Stimulated activated naive CD8-positive, alpha-beta T cell treated with anti-CD3 and anti-CD28 coated beads, Interleukin-15, Interleukin-2, amounts not matched to agents 100 ng/mL and 50 ng/mL, for 24 hours (primary cell): ENCODE measurements at regions not wholly inside any gene's neighbourhood (a gene's known extent, or its start where the extent isn't known, plus 50 kb on each side); places are given as distances from the start of the nearest gene placed in this dataset.
A peak's percentile ranks its signal among the peaks of the same experiment; 100 is the strongest.
"Not testable (repeated sequence)": the region's sequence is repeated elsewhere in the genome, so short reads cannot be mapped to it uniquely, and the experiment has no call there.

ENCODE experiments used
- H3K27ac Mint-ChIP-seq: one replicate; pipeline ENCODE4 v1.8.0; 2021; ENCODE audit warnings: mild to moderate bottlenecking, mixed read lengths
- H3K27me3 Mint-ChIP-seq: one replicate; pipeline ENCODE4 v1.8.0; 2021; ENCODE audit warnings: mixed read lengths
- H3K36me3 Mint-ChIP-seq: one replicate; pipeline ENCODE4 v1.8.0; 2021; ENCODE audit warnings: low read depth, mixed read lengths
- H3K4me1 Mint-ChIP-seq: one replicate; pipeline ENCODE4 v1.8.0; 2021; ENCODE audit warnings: low read depth, mixed read lengths
- H3K4me3 Mint-ChIP-seq: one replicate; pipeline ENCODE4 v1.8.0; 2021; ENCODE audit warnings: mild to moderate bottlenecking, mixed read lengths
- H3K9me3 Mint-ChIP-seq: one replicate; pipeline ENCODE4 v1.8.0; 2021; ENCODE audit warnings: mixed read lengths

- not testable (repeated sequence) for H3K4me3 Mint-ChIP-seq, H3K36me3 Mint-ChIP-seq
Observed at GRCh38 chr15:85283815-85284214, 96.6 kb upstream of the AKAP13 start.

GRCh38 chr15:85284497-85284896 lies 95.9 kb upstream of the AKAP13 start:
- peaks cover 5% of the 10 kb centered on the region for H3K27me3 Mint-ChIP-seq
- no peak overlapping the region for H3K4me3 Mint-ChIP-seq
- H3K9me3 Mint-ChIP-seq: no peaks in the 10 kb centered on the region
- no peak overlapping the region for H3K27ac Mint-ChIP-seq
- no peaks in the 10 kb centered on the region for H3K36me3 Mint-ChIP-seq
- peaks cover 2% of the 10 kb centered on the region for H3K4me1 Mint-ChIP-seq

More at GRCh38 chr15:85283815-85284214, 96.6 kb upstream of the AKAP13 start:
- not testable (repeated sequence) for H3K9me3 Mint-ChIP-seq, H3K4me1 Mint-ChIP-seq, H3K27me3 Mint-ChIP-seq, H3K27ac Mint-ChIP-seq

- Mint-ChIP-seq H3K36me3 (no peaks in the 10 kb centered on the region), H3K27me3 (peaks cover 24% of the 10 kb centered on the region), H3K27ac (no peak overlapping the region), H3K9me3 (no peaks in the 10 kb centered on the region), H3K4me3 (no peak overlapping the region), H3K4me1 (no peaks in the 10 kb centered on the region)
Observed at GRCh38 chr15:85289677-85290365, 90.6 kb upstream of the AKAP13 start.

GRCh38 chr15:85292583-85292982 lies 87.8 kb upstream of the AKAP13 start:
- H3K4me3 Mint-ChIP-seq, H3K36me3 Mint-ChIP-seq, H3K9me3 Mint-ChIP-seq, H3K27ac Mint-ChIP-seq: not testable (repeated sequence)
- peaks cover 14% of the 10 kb centered on the region for H3K4me1 Mint-ChIP-seq
- peaks cover 24% of the 10 kb centered on the region for H3K27me3 Mint-ChIP-seq

- Mint-ChIP-seq H3K27me3 (peaks cover 1% of the 10 kb centered on the region), H3K36me3 (no peaks in the 10 kb centered on the region), H3K4me3 (peak overlapping the region; percentile 50), H3K27ac (no peak overlapping the region), H3K4me1 (peaks cover 17% of the 10 kb centered on the region), H3K9me3 (no peaks in the 10 kb centered on the region)
Observed at GRCh38 chr15:85296615-85297402, 83.6 kb upstream of the AKAP13 start.

- H3K36me3 Mint-ChIP-seq: no peaks in the 10 kb centered on the region
- no peak overlapping the region for H3K4me3 Mint-ChIP-seq
- peaks cover 24% of the 10 kb centered on the region for H3K4me1 Mint-ChIP-seq
- H3K27me3 Mint-ChIP-seq: no peaks in the 10 kb centered on the region
- no peaks in the 10 kb centered on the region for H3K9me3 Mint-ChIP-seq
- no peak overlapping the region for H3K27ac Mint-ChIP-seq
Observed at GRCh38 chr15:85297537-85297936, 82.9 kb upstream of the AKAP13 start.

- Mint-ChIP-seq H3K9me3 (no peaks in the 10 kb centered on the region), H3K36me3 (no peaks in the 10 kb centered on the region), H3K4me3 (no peak overlapping the region), H3K27ac (no peak overlapping the region), H3K4me1 (peaks cover 25% of the 10 kb centered on the region), H3K27me3 (no peaks in the 10 kb centered on the region)
Observed at GRCh38 chr15:85298366-85298765, 82.0 kb upstream of the AKAP13 start.

GRCh38 chr15:85298941-85299340 lies 81.5 kb upstream of the AKAP13 start:
- H3K4me1 Mint-ChIP-seq: peaks cover 25% of the 10 kb centered on the region
- H3K36me3 Mint-ChIP-seq: no peaks in the 10 kb centered on the region
- H3K9me3 Mint-ChIP-seq: no peaks in the 10 kb centered on the region
- no peak overlapping the region for H3K27ac Mint-ChIP-seq
- no peak overlapping the region for H3K4me3 Mint-ChIP-seq
- H3K27me3 Mint-ChIP-seq: no peaks in the 10 kb centered on the region

- Mint-ChIP-seq H3K9me3 (no peaks in the 10 kb centered on the region), H3K4me3 (no peak overlapping the region), H3K27me3 (no peaks in the 10 kb centered on the region), H3K27ac (no peak overlapping the region), H3K36me3 (no peaks in the 10 kb centered on the region), H3K4me1 (peaks cover 14% of the 10 kb centered on the region)
Observed at GRCh38 chr15:85302271-85302670, 78.1 kb upstream of the AKAP13 start.

GRCh38 chr15:85305050-85305449 lies 75.4 kb upstream of the AKAP13 start:
- Mint-ChIP-seq H3K4me3 (no peak overlapping the region), H3K9me3 (no peaks in the 10 kb centered on the region), H3K27ac (no peak overlapping the region), H3K36me3 (no peaks in the 10 kb centered on the region), H3K4me1 (peaks cover 27% of the 10 kb centered on the region), H3K27me3 (no peaks in the 10 kb centered on the region)

- no peak overlapping the region for H3K4me3 Mint-ChIP-seq
- H3K27me3 Mint-ChIP-seq: no peaks in the 10 kb centered on the region
- no peaks in the 10 kb centered on the region for H3K36me3 Mint-ChIP-seq
- no peaks in the 10 kb centered on the region for H3K9me3 Mint-ChIP-seq
- peaks cover 38% of the 10 kb centered on the region for H3K4me1 Mint-ChIP-seq
- no peak overlapping the region for H3K27ac Mint-ChIP-seq
Observed at GRCh38 chr15:85306946-85307686, 73.3 kb upstream of the AKAP13 start.

- Mint-ChIP-seq H3K27me3 (no peaks in the 10 kb centered on the region), H3K9me3 (no peaks in the 10 kb centered on the region), H3K4me3 (no peak overlapping the region), H3K36me3 (no peaks in the 10 kb centered on the region), H3K4me1 (peaks cover 39% of the 10 kb centered on the region), H3K27ac (no peak overlapping the region)
Observed at GRCh38 chr15:85307687-85308045, 72.7 kb upstream of the AKAP13 start.

GRCh38 chr15:85311647-85312046 lies 68.8 kb upstream of the AKAP13 start:
- H3K27me3 Mint-ChIP-seq: no peaks in the 10 kb centered on the region
- no peaks in the 10 kb centered on the region for H3K9me3 Mint-ChIP-seq
- H3K36me3 Mint-ChIP-seq: no peaks in the 10 kb centered on the region
- no peak overlapping the region for H3K4me3 Mint-ChIP-seq
- peaks cover 76% of the 10 kb centered on the region for H3K4me1 Mint-ChIP-seq
- H3K27ac Mint-ChIP-seq: no peak overlapping the region

- H3K27me3 Mint-ChIP-seq: no peaks in the 10 kb centered on the region
- H3K9me3 Mint-ChIP-seq: no peaks in the 10 kb centered on the region
- H3K4me3 Mint-ChIP-seq: peak overlapping the region; percentile 52
- peaks cover 84% of the 10 kb centered on the region for H3K4me1 Mint-ChIP-seq
- H3K36me3 Mint-ChIP-seq: no peaks in the 10 kb centered on the region
- peak overlapping the region; percentile 84 for H3K27ac Mint-ChIP-seq
Observed at GRCh38 chr15:85312486-85312885, 67.9 kb upstream of the AKAP13 start.

- Mint-ChIP-seq H3K4me1 (peaks cover 89% of the 10 kb centered on the region), H3K36me3 (no peaks in the 10 kb centered on the region), H3K4me3 (peak overlapping the region; percentile 52), H3K9me3 (no peaks in the 10 kb centered on the region), H3K27me3 (no peaks in the 10 kb centered on the region), H3K27ac (peak overlapping the region; percentile 84)
Observed at GRCh38 chr15:85312929-85313331, 67.5 kb upstream of the AKAP13 start.
